Right lobe of liver (tissue), 6 donors: ENCODE measurements at regions not wholly inside any gene's neighbourhood (a gene's known extent, or its start where the extent isn't known, plus 50 kb on each side); places are given as distances from the start of the nearest gene placed in this dataset.

Source experiments
- ATAC-seq, 4 donors: fragments of 200-7000 bp; cut with Tn5 transposase; one replicate each; pipeline ENCODE4 v1.9.1; 2020; ENCODE audit warnings: mild to moderate bottlenecking in 4 of 4, moderate library complexity in 4 of 4
- DNase-seq, 3 donors: peaks; one replicate each; pipeline ENCODE4 v3.0.0-alpha.2; 2020
- H3K27ac ChIP-seq, 3 donors: fragments of 200-600 bp; one replicate each; pipeline ENCODE4 v1.8.0; 2022
- H3K27me3 ChIP-seq, 2 donors: fragments of 200-600 bp; one replicate each; pipeline ENCODE4 v1.8.0; 2022
- H3K36me3 ChIP-seq, 4 donors: fragments of 200-600 bp; sonication (generic) in 1 of 4; one replicate each; pipeline versions ENCODE4 v1.5.1 to v1.8.0; 2017 to 2022; ENCODE audit warnings: control low read depth in 1 of 4
- H3K4me1 ChIP-seq, 4 donors: fragments of 200-600 bp; sonication (generic) in 1 of 4; one replicate each; pipeline versions ENCODE4 v1.5.1 to v1.8.0; 2017 to 2022; ENCODE audit warnings: control low read depth in 1 of 4
- H3K4me3 ChIP-seq, 3 donors: fragments of 200-600 bp; one replicate each; pipeline ENCODE4 v1.8.0; 2022
- H3K9me3 ChIP-seq, 4 donors: fragments of 200-600 bp; sonication (generic) in 1 of 4; one replicate each; pipeline versions ENCODE4 v1.5.1 to v1.8.0; 2017 to 2022; ENCODE audit warnings: control low read depth in 1 of 4
- CTCF ChIP-seq, 4 donors: fragments of 200-600 bp in 3 of 4; fragments of 450-650 bp in 1 of 4; IDR thresholded peaks; one replicate each; pipeline versions ENCODE4 v1.5.1 to v1.8.0; 2016 to 2022; ENCODE audit warnings: antibody characterized with exemption in 4 of 4, mild to moderate bottlenecking in 2 of 4
- POLR2A ChIP-seq: fragments of 450-650 bp; IDR thresholded peaks from one replicate; pipeline ENCODE4 v1.6.1; 2017; ENCODE audit warnings: antibody characterized with exemption, mild to moderate bottlenecking
- WGBS: methylation state at CpG from one replicate; pipeline ENCODE4 v1.1.6; 2018; ENCODE audit warnings: low coverage, low lambda C conversion rate; ENCODE audit not compliant: insufficient coverage; ENCODE audit errors: missing lambda C conversion rate; 5-methylcytosine and 5-hydroxymethylcytosine counted together
- intact Hi-C, 2 donors: fragments of 100-400 bp; cut with DNase I; formaldehyde crosslinking; loops; one replicate each; pipeline versions ENCODE4 v1.11.2 to v1.14.1; 2022
- donor health status: DM: no; HTN: yes; CAD: no.
- donor health status: DM: no; HTN: no; CAD: no.
- donor health status: DM: no; HTN: no; CAD: no.
- donor health status: DM: no; HTN: yes; CAD: no.
- donor health status: DM: no; HTN: yes; CAD: no.

- ATAC-seq = no peak
- no peak overlapping the region for H3K27ac ChIP-seq
- intact Hi-C loops = no loop called here
- no peak for TF ChIP-seq CTCF (IDR thresholded peaks at IDR 0.05)
- TF ChIP-seq POLR2A = no peak
- 38% methylated on average over 6 of the region's 6 CpGs for WGBS
- no peak for DNase-seq
- no peaks in the 10 kb centered on the region for H3K4me1 ChIP-seq
- no peaks in the 10 kb centered on the region for H3K36me3 ChIP-seq
- no peaks in the 10 kb centered on the region for H3K27me3 ChIP-seq
- no peak overlapping the region for H3K4me3 ChIP-seq
- no peaks in the 10 kb centered on the region for H3K9me3 ChIP-seq
Measured at GRCh38 chr3:76264911-76265310, 479.6 kb upstream of the ZNF717 start.

- 18% methylated on average over 1 of the region's 1 CpG for WGBS
- no peaks in the 10 kb centered on the region for H3K9me3 ChIP-seq
- H3K27ac ChIP-seq = no peak overlapping the region
- ATAC-seq (no peak), DNase-seq (no peak)
- intact Hi-C loops = no loop called here
- no peaks in the 10 kb centered on the region for H3K36me3 ChIP-seq
- no peaks in the 10 kb centered on the region for H3K27me3 ChIP-seq
- TF ChIP-seq CTCF (IDR thresholded peaks at IDR 0.05) (no peak), POLR2A (no peak)
- H3K4me3 ChIP-seq = no peak overlapping the region
- H3K4me1 ChIP-seq = no peaks in the 10 kb centered on the region
Measured at GRCh38 chr3:76266511-76266910, 481.2 kb upstream of the ZNF717 start.

GRCh38 chr3:76267851-76268380 lies 482.6 kb upstream of the ZNF717 start:
- ATAC-seq (no peak), DNase-seq (no peak)
- no peaks in the 10 kb centered on the region for H3K27me3 ChIP-seq
- no peaks in the 10 kb centered on the region for H3K36me3 ChIP-seq
- no peaks in the 10 kb centered on the region for H3K4me1 ChIP-seq
- TF ChIP-seq CTCF (IDR thresholded peaks at IDR 0.05) (no peak), POLR2A (no peak)
- intact Hi-C loops = no loop called here
- WGBS = 42% methylated on average over 4 of the region's 4 CpGs
- H3K9me3 ChIP-seq = no peaks in the 10 kb centered on the region
- no peak overlapping the region for H3K27ac ChIP-seq
- H3K4me3 ChIP-seq = no peak overlapping the region

GRCh38 chr3:76293856-76294255 lies 508.5 kb upstream of the ZNF717 start:
- intact Hi-C loops = no loop called here
- no peaks in the 10 kb centered on the region for H3K4me1 ChIP-seq
- H3K9me3 ChIP-seq = no peaks in the 10 kb centered on the region
- H3K27ac ChIP-seq = no peak overlapping the region
- no peaks in the 10 kb centered on the region for H3K27me3 ChIP-seq
- no peak for TF ChIP-seq CTCF (IDR thresholded peaks at IDR 0.05)
- WGBS = 60% methylated on average over 4 of the region's 9 CpGs
- H3K36me3 ChIP-seq = no peaks in the 10 kb centered on the region
- DNase-seq (peak in 1 of 3 donors; percentile 27), ATAC-seq (no peak)
- no peak overlapping the region for H3K4me3 ChIP-seq

- Histone ChIP-seq H3K27ac (no peak overlapping the region), H3K27me3 (no peaks in the 10 kb centered on the region), H3K4me1 (no peaks in the 10 kb centered on the region), H3K4me3 (no peak overlapping the region), H3K36me3 (no peaks in the 10 kb centered on the region), H3K9me3 (no peaks in the 10 kb centered on the region)
- no peak for DNase-seq
- ATAC-seq = no peak
- WGBS = 54% methylated on average over 2 of the region's 2 CpGs
- no peak for TF ChIP-seq CTCF (IDR thresholded peaks at IDR 0.05)
- TF ChIP-seq POLR2A = no peak
- intact Hi-C loops = no loop called here
Measured at GRCh38 chr3:76300746-76301145, 515.4 kb upstream of the ZNF717 start.
